SK-N-SH treated with all-trans-retinoic acid at 6 μM for 48 hours (cell line): ENCODE measurements at regions not wholly inside any gene's neighbourhood (a gene's known extent, or its start where the extent isn't known, plus 50 kb on each side); places are given as distances from the start of the nearest gene placed in this dataset.

Source experiments
- PATZ1 ChIP-seq: fragments of 250-450 bp; sonication (Bioruptor Pico); IDR thresholded peaks from 2 replicates; pipeline ENCODE4 v1.8.0; 2020; ENCODE audit warnings: mild to moderate bottlenecking, moderate library complexity, borderline replicate concordance
- ZC3H10 ChIP-seq: fragments of 250-450 bp; sonication (Bioruptor Pico); IDR thresholded peaks from 2 replicates; pipeline ENCODE4 v1.5.1; 2021; ENCODE audit warnings: mild to moderate bottlenecking, moderate library complexity

GRCh38 chr16:86126891-86127290 is 227.9 kb downstream of the IRF8 start:
- TF ChIP-seq ZC3H10 (no peak), PATZ1 (CRISPR knock-in tag) (no peak)
